ENCODE measurements at regions not wholly inside any gene's neighbourhood (a gene's known extent, or its start where the extent isn't known, plus 50 kb on each side); places are given as distances from the start of the nearest gene placed in this dataset.

GRCh38 chr16:87092958-87093357 is 224.2 kb downstream of the C16orf95 start:
- Histone ChIP-seq H3K4me3 (ENCODE audit: low read depth in 1 of 3, low read length in 3 of 3) (no peak overlapping the region), H3K27ac (ENCODE audit: low read depth in 1 of 2, low read length in 2 of 2) (no peak overlapping the region), H3K9ac (ENCODE audit: low read depth in 1 of 2, low read length in 2 of 2) (no peak overlapping the region), H3K27me3 (ENCODE audit: control insufficient read depth in 4 of 4, insufficient read depth in 4 of 4, low read length in 3 of 4) (peaks cover 0 to 4% (median 0%) of the 10 kb centered on the region in 4 donors), H3K36me3 (ENCODE audit: control insufficient read depth in 4 of 4, insufficient read depth in 3 of 4, low read depth in 1 of 4, low read length in 3 of 4) (no peaks in the 10 kb centered on the region), H3K4me1 (ENCODE audit: control insufficient read depth in 4 of 4, insufficient read depth in 4 of 4, low read length in 3 of 4) (no peaks in the 10 kb centered on the region), H3K9me3 (ENCODE audit: control insufficient read depth in 4 of 4, low read length in 3 of 4) (peaks cover 0 to 2% (median 0%) of the 10 kb centered on the region in 4 donors)
- no peak for TF ChIP-seq ZBTB33 (IDR thresholded peaks at IDR 0.05)
- TF ChIP-seq GABPA (IDR thresholded peaks at IDR 0.05 in 1 of 2, conservative IDR thresholded peaks at IDR 0.05 in 1 of 2) = no peak
- no peak for TF ChIP-seq JUND (IDR thresholded peaks at IDR 0.05)
- no peak for TF ChIP-seq HNF4G (IDR thresholded peaks at IDR 0.05)
- TF ChIP-seq RXRA (IDR thresholded peaks at IDR 0.05) = no peak
- TF ChIP-seq TAF1 (conservative IDR thresholded peaks at IDR 0.05) = no peak
- no peak for DNase-seq (ENCODE audit: low spot score)
- WGBS = 82% methylated on average over 5 of the region's 5 CpGs

- TF ChIP-seq NR2F2 (IDR thresholded peaks at IDR 0.05) (no peak), RAD21 (IDR thresholded peaks at IDR 0.05) (no peak), FOXA2 (IDR thresholded peaks at IDR 0.05) (no peak), ZBTB33 (IDR thresholded peaks at IDR 0.05) (no peak), YY1 (IDR thresholded peaks at IDR 0.05) (no peak), HNF4A (conservative IDR thresholded peaks at IDR 0.05) (no peak), TAF1 (conservative IDR thresholded peaks at IDR 0.05) (no peak), MAX (IDR thresholded peaks at IDR 0.05) (no peak), REST (IDR thresholded peaks at IDR 0.05) (no peak), SP1 (IDR thresholded peaks at IDR 0.05) (no peak), CTCF (IDR thresholded peaks at IDR 0.05; ENCODE audit: low read depth, low read length, missing input control) (no peak), JUND (IDR thresholded peaks at IDR 0.05) (no peak), ATF3 (IDR thresholded peaks at IDR 0.05) (no peak), FOXA1 (IDR thresholded peaks at IDR 0.05) (no peak), RXRA (IDR thresholded peaks at IDR 0.05) (no peak), EGR1 (IDR thresholded peaks at IDR 0.05; ENCODE audit: low read depth in 2 of 2) (no peak)
- Histone ChIP-seq H3K4me1 (ENCODE audit: control insufficient read depth in 4 of 4, insufficient read depth in 4 of 4, low read length in 3 of 4) (no peaks in the 10 kb centered on the region), H3K27me3 (ENCODE audit: control insufficient read depth in 4 of 4, insufficient read depth in 4 of 4, low read length in 3 of 4) (peaks cover 0 to 4% (median 0%) of the 10 kb centered on the region in 4 donors), H3K9me3 (ENCODE audit: control insufficient read depth in 4 of 4, low read length in 3 of 4) (peaks cover 0 to 2% (median 0%) of the 10 kb centered on the region in 4 donors), H3K27ac (ENCODE audit: low read depth in 1 of 2, low read length in 2 of 2) (no peak overlapping the region), H3K4me3 (ENCODE audit: low read depth in 1 of 3, low read length in 3 of 3) (no peak overlapping the region), H3K36me3 (ENCODE audit: control insufficient read depth in 4 of 4, insufficient read depth in 3 of 4, low read depth in 1 of 4, low read length in 3 of 4) (no peaks in the 10 kb centered on the region), H3K9ac (ENCODE audit: low read depth in 1 of 2, low read length in 2 of 2) (no peak overlapping the region)
- 73% methylated on average over 18 of the region's 18 CpGs for WGBS
- DNase-seq (ENCODE audit: low spot score) = no peak
These were observed 223.2 kb downstream of the C16orf95 start for GRCh38 chr16:87093804-87094555.

Data from liver (tissue), 8 donors.